IMR-90 (cell line): ENCODE measurements at regions not wholly inside any gene's neighbourhood (a gene's known extent, or its start where the extent isn't known, plus 50 kb on each side); places are given as distances from the start of the nearest gene placed in this dataset.
A peak's percentile ranks its signal among the peaks of the same experiment; 100 is the strongest.

Experiments
- ATAC-seq: fragments of 200-7000 bp; cut with Tn5 transposase; 2 replicates; pipeline ENCODE4 v1.9.1; 2020; ENCODE audit warnings: low read depth, mild to moderate bottlenecking, moderate library complexity
- BruUV-seq: library from RNA; stranded (reverse); fragments of 400-500 nt; replicated peaks from 2 replicates; lab custom pipeline; 2021; lab: Mats Ljungman, UMichigan
- CTCF ChIA-PET: fragments of 300-600 bp; formaldehyde crosslinking; extraction: SDS; loops from one replicate; lab custom pipeline; 2021; ENCODE audit warnings: antibody characterized with exemption; lab: Yijun Ruan, JAX
- POLR2A ChIA-PET: fragments of 300-600 bp; sonication (Branson Sonifier 250); formaldehyde crosslinking; loops from one replicate; lab custom pipeline; 2022; ENCODE audit warnings: antibody characterized with exemption; ENCODE audit not compliant: unreplicated experiment; lab: Charles Lee
- DNase-seq: peaks from one replicate; pipeline ENCODE4 v3.0.0; 2013
- H2AFZ ChIP-seq: replicated peaks from 2 replicates; pipeline ENCODE3; 2013; ENCODE audit warnings: low read length, mild to moderate bottlenecking; ENCODE audit not compliant: poor library complexity
- H2AK5ac ChIP-seq: 2 replicates; pipeline ENCODE4 v1.6.1; 2013; ENCODE audit warnings: low read depth, low read length, inconsistent platforms
- H2AK9ac ChIP-seq: replicated peaks from 2 replicates; pipeline ENCODE3; 2013; ENCODE audit warnings: mild to moderate bottlenecking, low read depth, low read length, moderate library complexity; ENCODE audit not compliant: poor library complexity
- H2BK120ac ChIP-seq: 2 replicates; pipeline ENCODE4 v1.6.1; 2013; ENCODE audit warnings: low read depth, low read length, inconsistent platforms
- H2BK15ac ChIP-seq: 3 replicates; pipeline ENCODE4 v1.6.1; 2013; ENCODE audit warnings: low read depth, low read length, inconsistent platforms
- H2BK20ac ChIP-seq: 2 replicates; pipeline ENCODE4 v1.6.1; 2013; ENCODE audit warnings: low read depth, mild to moderate bottlenecking, inconsistent platforms, low read length, moderate library complexity
- H2BK5ac ChIP-seq: 2 replicates; pipeline ENCODE4 v1.6.1; 2013; ENCODE audit warnings: mild to moderate bottlenecking, low read depth, low read length, inconsistent platforms; ENCODE audit not compliant: poor library complexity, severe bottlenecking
- H3K14ac ChIP-seq: replicated peaks from 2 replicates; pipeline ENCODE4 v1.6.1; 2013; ENCODE audit warnings: low read depth, low read length, inconsistent platforms
- H3K18ac ChIP-seq: 2 replicates; pipeline ENCODE4 v1.6.1; 2013; ENCODE audit warnings: low read depth, low read length, control low read depth
- H3K23ac ChIP-seq: 2 replicates; pipeline ENCODE4 v1.6.1; 2013; ENCODE audit warnings: low read depth, low read length, inconsistent platforms
- H3K27ac ChIP-seq: 2 replicates; pipeline ENCODE4 v1.5.1; 2013; ENCODE audit warnings: mild to moderate bottlenecking, control low read depth, low read length; ENCODE audit not compliant: insufficient read depth
- H3K27me3 ChIP-seq: 2 replicates; pipeline ENCODE4 v1.6.1; 2013; ENCODE audit warnings: low read length; ENCODE audit not compliant: control insufficient read depth, insufficient read depth
- H3K36me3 ChIP-seq: 2 replicates; pipeline ENCODE4 v1.6.1; 2013; ENCODE audit warnings: low read length, mixed read lengths; ENCODE audit not compliant: control insufficient read depth, insufficient read depth
- H3K4ac ChIP-seq: 2 replicates; pipeline ENCODE4 v1.6.1; 2013; ENCODE audit warnings: low read depth, low read length, inconsistent platforms
- H3K4me1 ChIP-seq: 2 replicates; pipeline ENCODE4 v1.6.1; 2013; ENCODE audit warnings: low read length, mixed read lengths; ENCODE audit not compliant: control insufficient read depth, insufficient read depth
- H3K4me2 ChIP-seq: 2 replicates; pipeline ENCODE4 v1.6.1; 2013; ENCODE audit warnings: low read depth, mild to moderate bottlenecking, control low read depth, low read length, moderate library complexity
- H3K4me3 ChIP-seq: 2 replicates; pipeline ENCODE4 v1.5.1; 2013; ENCODE audit warnings: low read depth, mild to moderate bottlenecking, control low read depth, low read length, moderate library complexity; ENCODE audit not compliant: insufficient read depth
- H3K56ac ChIP-seq: 2 replicates; pipeline ENCODE4 v1.6.1; 2013; ENCODE audit warnings: low read length, inconsistent platforms; ENCODE audit not compliant: insufficient read depth; ENCODE audit errors: extremely low read depth
- H3K79me1 ChIP-seq, 2 experiments: 2 replicates each; pipeline ENCODE4 v1.6.1; 2013; ENCODE audit warnings: low read length in 2 of 2, inconsistent platforms in 1 of 2, low read depth in 1 of 2
- H3K9ac ChIP-seq: 2 replicates; pipeline ENCODE4 v1.6.1; 2013; ENCODE audit warnings: low read depth, low read length, control low read depth
- H3K9me1 ChIP-seq: 2 replicates; pipeline ENCODE4 v1.6.1; 2013; ENCODE audit warnings: low read length, inconsistent platforms; ENCODE audit not compliant: insufficient read depth
- H3K9me3 ChIP-seq: 2 replicates; pipeline ENCODE4 v1.6.1; 2013; ENCODE audit warnings: low read length; ENCODE audit not compliant: control insufficient read depth, insufficient read depth
- H4K20me1 ChIP-seq: 2 replicates; pipeline ENCODE4 v1.6.1; 2013; ENCODE audit warnings: low read length, inconsistent platforms; ENCODE audit not compliant: insufficient read depth
- H4K5ac ChIP-seq: 2 replicates; pipeline ENCODE4 v1.6.1; 2013; ENCODE audit warnings: mild to moderate bottlenecking, low read depth, low read length, control low read depth
- H4K8ac ChIP-seq, 2 experiments: 2 replicates each; pipeline ENCODE4 v1.6.1; 2013; ENCODE audit warnings: low read depth in 2 of 2, low read length in 2 of 2, control low read depth in 1 of 2, inconsistent platforms in 1 of 2
- H4K91ac ChIP-seq: 2 replicates; pipeline ENCODE4 v1.6.1; 2013; ENCODE audit warnings: low read depth, low read length, inconsistent platforms; ENCODE audit not compliant: insufficient read depth
- CTCF ChIP-seq: conservative IDR thresholded peaks from 2 replicates; pipeline ENCODE4 v1.5.1; 2012; ENCODE audit warnings: mild to moderate bottlenecking, low read depth, low read length, improper control_type of control experiment
- MAFK ChIP-seq: IDR thresholded peaks from 2 replicates; pipeline ENCODE4 v1.6.1; 2012; ENCODE audit warnings: low read depth, low read length, improper control_type of control experiment
- MAZ ChIP-seq: IDR thresholded peaks from 2 replicates; pipeline ENCODE4 v1.6.1; 2012; ENCODE audit warnings: low read depth, mild to moderate bottlenecking, low read length, improper control_type of control experiment, moderate library complexity, borderline replicate concordance
- MXI1 ChIP-seq: IDR thresholded peaks from 2 replicates; pipeline ENCODE4 v1.6.1; 2012; ENCODE audit warnings: low read depth, mild to moderate bottlenecking, low read length, moderate library complexity, borderline replicate concordance
- RFX5 ChIP-seq: IDR thresholded peaks from 2 replicates; pipeline ENCODE4 v1.8.0; 2012; ENCODE audit warnings: low read depth, mild to moderate bottlenecking, low read length, moderate library complexity
- SMC3 ChIP-seq: fragments of 150-350 bp; IDR thresholded peaks from 2 replicates; pipeline ENCODE4 v1.6.1; 2016; ENCODE audit warnings: low read depth, mild to moderate bottlenecking, antibody characterized with exemption, low read length, moderate library complexity
- WGBS, 2 experiments: methylation state at CpG; one replicate each; pipeline versions ENCODE4 v1.1.5 to v1.1.7; 2013; ENCODE audit warnings: missing lambda C conversion rate in 2 of 2; ENCODE audit not compliant: insufficient read length in 1 of 2; ENCODE audit errors: extremely low coverage in 2 of 2; 5-methylcytosine and 5-hydroxymethylcytosine counted together
- dilution Hi-C: fragments of 300-500 bp; cut with HindIII; formaldehyde crosslinking; loops from one replicate; pipeline ENCODE4 v1.14.3; 2018; ENCODE audit warnings: low sequenced_read_pairs; ENCODE audit not compliant: unreplicated experiment
- in situ Hi-C: fragments of 300-500 bp; cut with MboI; formaldehyde crosslinking; loops from 3 replicates; pipeline ENCODE4 v1.14.3; 2019; ENCODE audit warnings: low sequenced_read_pairs, inconsistent platforms, mixed read lengths
- intact Hi-C: fragments of 100-400 bp; cut with micrococcal nuclease; formaldehyde crosslinking; loops from 2 replicates; pipeline ENCODE4 v1.10.0; 2022

GRCh38 chr3:17942856-17943255 lies 200.4 kb upstream of the TBC1D5 start:
- Histone ChIP-seq H3K36me3 (no peaks in the 10 kb centered on the region), H4K91ac (no peak overlapping the region), H3K4ac (no peak overlapping the region), H3K27ac (no peak overlapping the region), H2AK5ac (no peak overlapping the region), H2AFZ (no peak overlapping the region), H3K23ac (no peak overlapping the region), H2BK5ac (no peak overlapping the region), H3K9me1 (no peaks in the 10 kb centered on the region), H3K4me1 (no peaks in the 10 kb centered on the region), H2BK120ac (no peak overlapping the region), H3K18ac (no peak overlapping the region), H2AK9ac (no peak overlapping the region), H3K9me3 (no peaks in the 10 kb centered on the region), H4K8ac (no peak overlapping the region), H2BK15ac (no peak overlapping the region), H3K79me1 (no peaks in the 10 kb centered on the region), H3K56ac (no peak overlapping the region), H4K20me1 (no peaks in the 10 kb centered on the region), H2BK20ac (no peak overlapping the region), H3K9ac (no peak overlapping the region), H4K5ac (no peak overlapping the region), H3K27me3 (no peaks in the 10 kb centered on the region), H3K14ac (no peak overlapping the region), H3K4me2 (no peak overlapping the region), H3K4me3 (no peak overlapping the region)
- ChIA-PET CTCF (no interaction called here), POLR2A (no interaction called here)
- in situ Hi-C loops (no loop called here), intact Hi-C loops (no loop called here), dilution Hi-C loops (no loop called here)
- WGBS, 2 experiments, result 43% methylated on average over 1 of the region's 2 CpGs; no CpG with 5 or more reads in 1 of the 2 experiments
- no TSS peak for BruUV-seq
- DNase-seq (no peak), ATAC-seq (no peak)
- TF ChIP-seq SMC3 (no peak), CTCF (no peak), MXI1 (no peak), RFX5 (no peak), MAZ (no peak), MAFK (peak; percentile 61)
